ENCODE measurements at regions not wholly inside any gene's neighbourhood (a gene's known extent, or its start where the extent isn't known, plus 50 kb on each side); places are given as distances from the start of the nearest gene placed in this dataset.

- TF ChIP-seq EZH2 (IDR thresholded peaks at IDR 0.05; ENCODE audit: borderline replicate concordance) (no peak), CTCF (IDR thresholded peaks at IDR 0.05; ENCODE audit: poor library complexity) (no peak)
These were observed 75.4 kb downstream of the TENT5C start for GRCh38 chr1:117681093-117681900.

Data from hepatocyte (in vitro differentiated cells).